IMR-90 (cell line): ENCODE measurements at regions not wholly inside any gene's neighbourhood (a gene's known extent, or its start where the extent isn't known, plus 50 kb on each side); places are given as distances from the start of the nearest gene placed in this dataset.

Experiments
- ATAC-seq: fragments of 200-7000 bp; cut with Tn5 transposase; 2 replicates; pipeline ENCODE4 v1.9.1; 2020; ENCODE audit warnings: low read depth, mild to moderate bottlenecking, moderate library complexity
- BruUV-seq: library from RNA; stranded (reverse); fragments of 400-500 nt; replicated peaks from 2 replicates; lab custom pipeline; 2021; lab: Mats Ljungman, UMichigan
- CTCF ChIA-PET: fragments of 300-600 bp; formaldehyde crosslinking; extraction: SDS; loops from one replicate; lab custom pipeline; 2021; ENCODE audit warnings: antibody characterized with exemption; lab: Yijun Ruan, JAX
- POLR2A ChIA-PET: fragments of 300-600 bp; sonication (Branson Sonifier 250); formaldehyde crosslinking; loops from one replicate; lab custom pipeline; 2022; ENCODE audit warnings: antibody characterized with exemption; ENCODE audit not compliant: unreplicated experiment; lab: Charles Lee
- DNase-seq: peaks from one replicate; pipeline ENCODE4 v3.0.0; 2013
- H2AFZ ChIP-seq: replicated peaks from 2 replicates; pipeline ENCODE3; 2013; ENCODE audit warnings: low read length, mild to moderate bottlenecking; ENCODE audit not compliant: poor library complexity
- H2AK5ac ChIP-seq: 2 replicates; pipeline ENCODE4 v1.6.1; 2013; ENCODE audit warnings: low read depth, low read length, inconsistent platforms
- H2AK9ac ChIP-seq: replicated peaks from 2 replicates; pipeline ENCODE3; 2013; ENCODE audit warnings: mild to moderate bottlenecking, low read depth, low read length, moderate library complexity; ENCODE audit not compliant: poor library complexity
- H2BK120ac ChIP-seq: 2 replicates; pipeline ENCODE4 v1.6.1; 2013; ENCODE audit warnings: low read depth, low read length, inconsistent platforms
- H2BK15ac ChIP-seq: 3 replicates; pipeline ENCODE4 v1.6.1; 2013; ENCODE audit warnings: low read depth, low read length, inconsistent platforms
- H2BK20ac ChIP-seq: 2 replicates; pipeline ENCODE4 v1.6.1; 2013; ENCODE audit warnings: low read depth, mild to moderate bottlenecking, inconsistent platforms, low read length, moderate library complexity
- H2BK5ac ChIP-seq: 2 replicates; pipeline ENCODE4 v1.6.1; 2013; ENCODE audit warnings: mild to moderate bottlenecking, low read depth, low read length, inconsistent platforms; ENCODE audit not compliant: poor library complexity, severe bottlenecking
- H3K14ac ChIP-seq: replicated peaks from 2 replicates; pipeline ENCODE4 v1.6.1; 2013; ENCODE audit warnings: low read depth, low read length, inconsistent platforms
- H3K18ac ChIP-seq: 2 replicates; pipeline ENCODE4 v1.6.1; 2013; ENCODE audit warnings: low read depth, low read length, control low read depth
- H3K23ac ChIP-seq: 2 replicates; pipeline ENCODE4 v1.6.1; 2013; ENCODE audit warnings: low read depth, low read length, inconsistent platforms
- H3K27ac ChIP-seq: 2 replicates; pipeline ENCODE4 v1.5.1; 2013; ENCODE audit warnings: mild to moderate bottlenecking, control low read depth, low read length; ENCODE audit not compliant: insufficient read depth
- H3K27me3 ChIP-seq: 2 replicates; pipeline ENCODE4 v1.6.1; 2013; ENCODE audit warnings: low read length; ENCODE audit not compliant: control insufficient read depth, insufficient read depth
- H3K36me3 ChIP-seq: 2 replicates; pipeline ENCODE4 v1.6.1; 2013; ENCODE audit warnings: low read length, mixed read lengths; ENCODE audit not compliant: control insufficient read depth, insufficient read depth
- H3K4ac ChIP-seq: 2 replicates; pipeline ENCODE4 v1.6.1; 2013; ENCODE audit warnings: low read depth, low read length, inconsistent platforms
- H3K4me1 ChIP-seq: 2 replicates; pipeline ENCODE4 v1.6.1; 2013; ENCODE audit warnings: low read length, mixed read lengths; ENCODE audit not compliant: control insufficient read depth, insufficient read depth
- H3K4me2 ChIP-seq: 2 replicates; pipeline ENCODE4 v1.6.1; 2013; ENCODE audit warnings: low read depth, mild to moderate bottlenecking, control low read depth, low read length, moderate library complexity
- H3K4me3 ChIP-seq: 2 replicates; pipeline ENCODE4 v1.5.1; 2013; ENCODE audit warnings: low read depth, mild to moderate bottlenecking, control low read depth, low read length, moderate library complexity; ENCODE audit not compliant: insufficient read depth
- H3K56ac ChIP-seq: 2 replicates; pipeline ENCODE4 v1.6.1; 2013; ENCODE audit warnings: low read length, inconsistent platforms; ENCODE audit not compliant: insufficient read depth; ENCODE audit errors: extremely low read depth
- H3K79me1 ChIP-seq, 2 experiments: 2 replicates each; pipeline ENCODE4 v1.6.1; 2013; ENCODE audit warnings: low read length in 2 of 2, inconsistent platforms in 1 of 2, low read depth in 1 of 2
- H3K9ac ChIP-seq: 2 replicates; pipeline ENCODE4 v1.6.1; 2013; ENCODE audit warnings: low read depth, low read length, control low read depth
- H3K9me1 ChIP-seq: 2 replicates; pipeline ENCODE4 v1.6.1; 2013; ENCODE audit warnings: low read length, inconsistent platforms; ENCODE audit not compliant: insufficient read depth
- H3K9me3 ChIP-seq: 2 replicates; pipeline ENCODE4 v1.6.1; 2013; ENCODE audit warnings: low read length; ENCODE audit not compliant: control insufficient read depth, insufficient read depth
- H4K20me1 ChIP-seq: 2 replicates; pipeline ENCODE4 v1.6.1; 2013; ENCODE audit warnings: low read length, inconsistent platforms; ENCODE audit not compliant: insufficient read depth
- H4K5ac ChIP-seq: 2 replicates; pipeline ENCODE4 v1.6.1; 2013; ENCODE audit warnings: mild to moderate bottlenecking, low read depth, low read length, control low read depth
- H4K8ac ChIP-seq, 2 experiments: 2 replicates each; pipeline ENCODE4 v1.6.1; 2013; ENCODE audit warnings: low read depth in 2 of 2, low read length in 2 of 2, control low read depth in 1 of 2, inconsistent platforms in 1 of 2
- H4K91ac ChIP-seq: 2 replicates; pipeline ENCODE4 v1.6.1; 2013; ENCODE audit warnings: low read depth, low read length, inconsistent platforms; ENCODE audit not compliant: insufficient read depth
- BHLHE40 ChIP-seq: fragments of 150-350 bp; IDR thresholded peaks from 2 replicates; pipeline ENCODE4 v1.6.1; 2016; ENCODE audit warnings: mild to moderate bottlenecking, low read depth, low read length
- CEBPB ChIP-seq: IDR thresholded peaks from 2 replicates; pipeline ENCODE4 v1.6.1; 2012; ENCODE audit warnings: low read depth, low read length, improper control_type of control experiment
- CHD1 ChIP-seq: IDR thresholded peaks from 2 replicates; pipeline ENCODE4 v1.6.1; 2012; ENCODE audit warnings: low read depth, low read length, improper control_type of control experiment
- MAFK ChIP-seq: IDR thresholded peaks from 2 replicates; pipeline ENCODE4 v1.6.1; 2012; ENCODE audit warnings: low read depth, low read length, improper control_type of control experiment
- MXI1 ChIP-seq: IDR thresholded peaks from 2 replicates; pipeline ENCODE4 v1.6.1; 2012; ENCODE audit warnings: low read depth, mild to moderate bottlenecking, low read length, moderate library complexity, borderline replicate concordance
- NFE2L2 ChIP-seq: fragments of 150-350 bp; IDR thresholded peaks from 2 replicates; pipeline ENCODE4 v1.6.1; 2016; ENCODE audit warnings: low read depth, mild to moderate bottlenecking, low read length
- RAD21 ChIP-seq: IDR thresholded peaks from 2 replicates; pipeline ENCODE4 v1.6.1; 2012; ENCODE audit warnings: low read length, improper control_type of control experiment
- RCOR1 ChIP-seq: IDR thresholded peaks from 2 replicates; pipeline ENCODE4 v1.6.1; 2012; ENCODE audit warnings: mild to moderate bottlenecking, low read length, improper control_type of control experiment; ENCODE audit not compliant: insufficient replicate concordance
- WGBS, 2 experiments: methylation state at CpG; one replicate each; pipeline versions ENCODE4 v1.1.5 to v1.1.7; 2013; ENCODE audit warnings: missing lambda C conversion rate in 2 of 2; ENCODE audit not compliant: insufficient read length in 1 of 2; ENCODE audit errors: extremely low coverage in 2 of 2; 5-methylcytosine and 5-hydroxymethylcytosine counted together
- dilution Hi-C: fragments of 300-500 bp; cut with HindIII; formaldehyde crosslinking; loops from one replicate; pipeline ENCODE4 v1.14.3; 2018; ENCODE audit warnings: low sequenced_read_pairs; ENCODE audit not compliant: unreplicated experiment
- in situ Hi-C: fragments of 300-500 bp; cut with MboI; formaldehyde crosslinking; loops from 3 replicates; pipeline ENCODE4 v1.14.3; 2019; ENCODE audit warnings: low sequenced_read_pairs, inconsistent platforms, mixed read lengths
- intact Hi-C: fragments of 100-400 bp; cut with micrococcal nuclease; formaldehyde crosslinking; loops from 2 replicates; pipeline ENCODE4 v1.10.0; 2022
- TF ChIP-seq, protein P1 (sequence below): conservative IDR thresholded peaks from 2 replicates; pipeline ENCODE4 v1.5.1; 2012; ENCODE audit warnings: mild to moderate bottlenecking, low read depth, low read length, improper control_type of control experiment

DNA sequence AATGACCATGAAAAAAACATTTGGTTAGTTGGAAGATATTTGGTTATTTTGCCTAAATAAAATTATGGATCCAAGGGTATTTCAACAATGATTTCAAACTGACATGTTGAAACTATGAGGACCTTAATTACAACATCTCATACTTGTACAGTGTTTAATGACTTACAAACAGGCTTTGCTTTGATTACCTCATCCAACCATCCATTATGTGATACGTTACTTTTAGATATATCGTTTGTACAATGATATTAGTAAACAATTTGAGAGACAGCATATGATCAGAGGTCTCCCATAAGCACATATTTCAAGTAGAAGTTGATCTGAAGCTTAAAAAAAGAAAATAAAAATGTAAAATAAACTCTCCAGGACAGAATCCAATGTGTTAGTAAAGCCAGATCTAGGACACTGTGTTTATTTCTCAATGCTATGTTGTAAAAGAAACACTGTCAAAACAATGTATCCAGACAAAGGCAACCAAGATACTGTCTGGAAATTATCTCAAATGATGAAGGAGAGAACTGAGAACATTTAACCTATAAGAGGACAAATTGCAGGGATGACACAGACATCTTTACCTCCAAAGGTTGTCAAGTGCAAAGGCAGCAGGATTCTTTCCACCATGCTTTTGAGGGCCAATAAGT is 116.0 kb upstream of the TARS1 start:
- CTCF ChIA-PET: no interaction called here
- POLR2A ChIA-PET: no interaction called here

More for the DNA sequence above, 116.0 kb upstream of the TARS1 start:
- H2BK15ac ChIP-seq: 0 out of 3 replicates have a peak overlapping the region, but pooled peaks have one; percentile 2
- no peak overlapping the region; a peak in 1 of 4 replicates for H4K8ac ChIP-seq
- no peaks in the 10 kb centered on the region for H3K27me3 ChIP-seq
- in situ Hi-C loops (no loop called here), dilution Hi-C loops (no loop called here), intact Hi-C loops (no loop called here)
- no peaks in the 10 kb centered on the region for H3K36me3 ChIP-seq
- peak overlapping the region; percentile 3; the same call in 1 of the 2 replicates for H2BK120ac ChIP-seq
- H4K5ac ChIP-seq: peak overlapping the region; percentile 84; the same call in 1 of the 2 replicates
- peak overlapping the region; percentile 50 for H2BK5ac ChIP-seq
- WGBS, 2 experiments: no CpG with 5 or more reads among the region's 2 CpGs
- DNase-seq (no peak), ATAC-seq (peak; percentile 33)
- peak overlapping the region; percentile 94 for H3K18ac ChIP-seq
- H2BK20ac ChIP-seq: peak overlapping the region; percentile 41; the same call in 1 of the 2 replicates
- H2AK5ac ChIP-seq: no peak overlapping the region
- H3K4ac ChIP-seq: peak overlapping the region; percentile 4; the same call in 1 of the 2 replicates
- no peak overlapping the region for H3K14ac ChIP-seq
- H3K27ac ChIP-seq: peak overlapping the region; percentile 70; the same call in 1 of the 2 replicates
- H3K4me1 ChIP-seq: peaks cover 9% of the 10 kb centered on the region
- BruUV-seq: no TSS peak
- H3K23ac ChIP-seq: no peak overlapping the region
- no peaks in the 10 kb centered on the region for H3K79me1 ChIP-seq
- 0 out of 2 replicates have a peak, but pooled peaks cover 2% of the 10 kb centered on the region for H3K9me1 ChIP-seq
- no peak for TF ChIP-seq NFE2L2
- no peak for TF ChIP-seq MAFK
- no peak for TF ChIP-seq RCOR1
- TF ChIP-seq MXI1: no peak
- no peak for TF ChIP-seq BHLHE40
- TF ChIP-seq RAD21: no peak
- TF ChIP-seq CHD1: no peak
- no peak for TF ChIP-seq CEBPB
- TF ChIP-seq, protein P1, sequence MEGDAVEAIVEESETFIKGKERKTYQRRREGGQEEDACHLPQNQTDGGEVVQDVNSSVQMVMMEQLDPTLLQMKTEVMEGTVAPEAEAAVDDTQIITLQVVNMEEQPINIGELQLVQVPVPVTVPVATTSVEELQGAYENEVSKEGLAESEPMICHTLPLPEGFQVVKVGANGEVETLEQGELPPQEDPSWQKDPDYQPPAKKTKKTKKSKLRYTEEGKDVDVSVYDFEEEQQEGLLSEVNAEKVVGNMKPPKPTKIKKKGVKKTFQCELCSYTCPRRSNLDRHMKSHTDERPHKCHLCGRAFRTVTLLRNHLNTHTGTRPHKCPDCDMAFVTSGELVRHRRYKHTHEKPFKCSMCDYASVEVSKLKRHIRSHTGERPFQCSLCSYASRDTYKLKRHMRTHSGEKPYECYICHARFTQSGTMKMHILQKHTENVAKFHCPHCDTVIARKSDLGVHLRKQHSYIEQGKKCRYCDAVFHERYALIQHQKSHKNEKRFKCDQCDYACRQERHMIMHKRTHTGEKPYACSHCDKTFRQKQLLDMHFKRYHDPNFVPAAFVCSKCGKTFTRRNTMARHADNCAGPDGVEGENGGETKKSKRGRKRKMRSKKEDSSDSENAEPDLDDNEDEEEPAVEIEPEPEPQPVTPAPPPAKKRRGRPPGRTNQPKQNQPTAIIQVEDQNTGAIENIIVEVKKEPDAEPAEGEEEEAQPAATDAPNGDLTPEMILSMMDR: no peak
- no peaks in the 10 kb centered on the region for H4K20me1 ChIP-seq
- H3K9me3 ChIP-seq: no peaks in the 10 kb centered on the region
- H3K9ac ChIP-seq: no peak overlapping the region
- peak overlapping the region; percentile 54 for H4K91ac ChIP-seq
- no peak overlapping the region for H3K4me3 ChIP-seq
- H3K4me2 ChIP-seq: no peak overlapping the region
- H2AFZ ChIP-seq: no peak overlapping the region
- H3K56ac ChIP-seq: no peak overlapping the region
- no peak overlapping the region for H2AK9ac ChIP-seq
